CD4-positive, alpha-beta T cell (primary cell): ENCODE measurements at regions not wholly inside any gene's neighbourhood (a gene's known extent, or its start where the extent isn't known, plus 50 kb on each side); places are given as distances from the start of the nearest gene placed in this dataset.

Source experiments
- ATAC-seq: fragments of 200-7000 bp; cut with Tn5 transposase; one replicate; pipeline ENCODE4 v1.10.0; 2022; ENCODE audit warnings: mild to moderate bottlenecking; ENCODE audit not compliant: poor library complexity
- CTCF ChIA-PET: fragments of 350-600 bp; sonication (Branson Sonifier 250); formaldehyde crosslinking; loops from one replicate; lab custom pipeline; 2021; ENCODE audit warnings: antibody characterized with exemption, inconsistent platforms; lab: Charles Lee
- POLR2A ChIA-PET: fragments of 350-600 bp; sonication (Branson Sonifier 250); formaldehyde crosslinking; loops from one replicate; lab custom pipeline; 2021; ENCODE audit warnings: antibody characterized with exemption, inconsistent platforms; lab: Charles Lee
- DNase-seq, 14 experiments: peaks; one replicate each; pipeline ENCODE4 v3.0.0-alpha.2; 2013 to 2020; ENCODE audit warnings: mixed read lengths in 2 of 14
- H3K27ac ChIP-seq, 2 donors: one replicate each; pipeline versions ENCODE4 v1.5.1 to v1.7.0; 2013; ENCODE audit warnings: low read length in 2 of 2, low read depth in 1 of 2, mild to moderate bottlenecking in 1 of 2
- H3K27me3 ChIP-seq, 2 experiments: 1 replicate in 1 of 2; 2 replicates in 1 of 2; pipeline versions ENCODE4 v1.6.1 to v1.7.0; 2013; ENCODE audit warnings: low read length in 2 of 2, control low read depth in 1 of 2, mild to moderate bottlenecking in 1 of 2, moderate library complexity in 1 of 2; ENCODE audit not compliant: insufficient read depth in 2 of 2, control insufficient read depth in 1 of 2
- H3K36me3 ChIP-seq: one replicate; pipeline ENCODE4 v1.6.1; 2013; ENCODE audit warnings: low read length, control low read depth; ENCODE audit not compliant: insufficient read depth
- H3K4me1 ChIP-seq: one replicate; pipeline ENCODE4 v1.6.1; 2013; ENCODE audit warnings: low read length, control low read depth; ENCODE audit not compliant: insufficient read depth
- H3K4me3 ChIP-seq: one replicate; pipeline ENCODE4 v1.5.1; 2013; ENCODE audit warnings: mild to moderate bottlenecking, low read length, moderate library complexity
- H3K9me3 ChIP-seq, 2 experiments: 1 replicate in 1 of 2; 2 replicates in 1 of 2; pipeline versions ENCODE4 v1.6.1 to v1.7.0; 2013; ENCODE audit warnings: low read length in 2 of 2, mild to moderate bottlenecking in 2 of 2, control low read depth in 1 of 2, moderate library complexity in 1 of 2; ENCODE audit not compliant: control insufficient read depth in 1 of 2, insufficient read depth in 1 of 2
- H3K27ac Mint-ChIP-seq: one replicate; pipeline ENCODE4 v1.8.0; 2020; ENCODE audit warnings: mixed read lengths
- H3K27me3 Mint-ChIP-seq: one replicate; pipeline ENCODE4 v1.8.0; 2021; ENCODE audit warnings: mixed read lengths
- H3K36me3 Mint-ChIP-seq: one replicate; pipeline ENCODE4 v1.8.0; 2021; ENCODE audit warnings: low read depth, mixed read lengths
- H3K4me1 Mint-ChIP-seq: one replicate; pipeline ENCODE4 v1.8.0; 2021; ENCODE audit warnings: low read depth, mixed read lengths
- H3K4me3 Mint-ChIP-seq: one replicate; pipeline ENCODE4 v1.8.0; 2020; ENCODE audit warnings: mild to moderate bottlenecking, mixed read lengths
- H3K9me3 Mint-ChIP-seq: one replicate; pipeline ENCODE4 v1.8.0; 2020; ENCODE audit warnings: mixed read lengths
- CTCF ChIP-seq: fragments of 200-600 bp; IDR thresholded peaks from one replicate; pipeline ENCODE4 v1.8.0; 2022; ENCODE audit warnings: antibody characterized with exemption, mild to moderate bottlenecking
- intact Hi-C, 2 experiments: fragments of 100-400 bp; cut with DNase I in 1 of 2; cut with micrococcal nuclease in 1 of 2; formaldehyde crosslinking; loops; one replicate each; pipeline versions ENCODE4 v1.15.1 to v1.9.0; 2023 to 2025; cut with DNase I, micrococcal nuclease

DNA sequence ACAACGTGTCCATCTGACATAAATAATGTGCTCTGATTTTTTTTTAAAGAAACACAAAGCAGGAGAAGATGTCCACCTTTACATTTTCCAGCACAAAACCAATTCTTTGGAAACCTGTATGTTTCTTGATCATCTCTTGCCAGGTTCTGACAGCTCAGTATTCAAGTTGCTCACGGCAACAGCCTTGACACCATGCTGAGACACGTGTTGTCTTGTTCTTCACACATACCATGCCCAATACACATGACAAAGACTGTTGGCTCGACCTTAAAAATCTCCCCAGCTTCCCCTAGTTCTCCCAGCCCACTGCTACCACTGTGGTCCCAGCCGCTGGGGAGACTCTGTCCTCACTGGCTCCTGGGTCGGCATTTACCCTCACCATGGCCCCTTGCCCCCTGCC lies 518.9 kb downstream of the PREX1 start:
- DNase-seq (no peak), ATAC-seq (no peak)
- no peak overlapping the region for H3K27ac ChIP-seq
- H3K27ac Mint-ChIP-seq = no peak overlapping the region
- H3K27me3 Mint-ChIP-seq = peaks cover 19% of the 10 kb centered on the region
- ChIA-PET CTCF (no interaction called here), POLR2A (no interaction called here)
- peaks cover 4 to 5% of the 10 kb centered on the region in 2 experiments for H3K27me3 ChIP-seq
- intact Hi-C loops = no loop called here
- H3K4me3 Mint-ChIP-seq = no peak overlapping the region
- H3K9me3 ChIP-seq = peaks cover 0 to 4% of the 10 kb centered on the region in 2 experiments
- no peaks in the 10 kb centered on the region for H3K36me3 ChIP-seq
- no peaks in the 10 kb centered on the region for H3K36me3 Mint-ChIP-seq
- no peaks in the 10 kb centered on the region for H3K4me1 Mint-ChIP-seq
- no peaks in the 10 kb centered on the region for H3K4me1 ChIP-seq
- no peak for TF ChIP-seq CTCF
- no peaks in the 10 kb centered on the region for H3K9me3 Mint-ChIP-seq
- H3K4me3 ChIP-seq = no peak overlapping the region

DNA sequence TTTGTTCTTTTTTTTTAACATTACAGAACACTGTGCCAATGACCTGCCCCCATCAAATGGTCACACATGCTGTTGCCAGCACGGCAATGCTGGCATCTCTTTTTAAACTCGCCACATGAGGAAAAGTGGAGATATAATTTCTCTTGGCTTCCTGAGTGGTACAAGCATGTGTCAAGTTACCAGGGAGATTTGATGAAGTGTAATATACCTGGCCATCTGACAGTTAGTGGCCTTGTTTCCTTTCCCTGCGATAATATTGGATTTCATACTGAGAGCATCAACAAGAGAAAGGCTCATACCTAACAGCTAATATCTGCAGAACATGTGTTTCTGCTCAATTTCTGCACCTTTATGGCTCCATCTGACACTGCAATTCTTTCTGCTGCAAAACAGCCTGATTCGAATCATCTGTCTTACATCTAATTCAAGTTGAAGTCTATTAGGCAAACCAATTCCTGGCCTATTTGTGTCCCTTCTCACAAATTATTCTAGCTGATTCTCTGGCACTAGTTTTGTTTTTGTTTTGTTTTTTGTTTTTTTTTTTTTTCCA lies 519.5 kb downstream of the PREX1 start:
- Mint-ChIP-seq H3K4me1 (no peaks in the 10 kb centered on the region), H3K36me3 (no peaks in the 10 kb centered on the region), H3K9me3 (no peaks in the 10 kb centered on the region), H3K27ac (no peak overlapping the region), H3K4me3 (no peak overlapping the region), H3K27me3 (peaks cover 19% of the 10 kb centered on the region)
- no peak overlapping the region for H3K4me3 ChIP-seq
- peaks cover 0 to 4% of the 10 kb centered on the region in 2 experiments for H3K9me3 ChIP-seq
- H3K36me3 ChIP-seq = no peaks in the 10 kb centered on the region
- no peak for DNase-seq
- intact Hi-C loops = no loop called here
- CTCF ChIA-PET = no interaction called here
- POLR2A ChIA-PET = no interaction called here
- peaks cover 4 to 8% of the 10 kb centered on the region in 2 experiments for H3K27me3 ChIP-seq
- H3K27ac ChIP-seq = no peak overlapping the region
- no peak for ATAC-seq
- H3K4me1 ChIP-seq = no peaks in the 10 kb centered on the region
- no peak for TF ChIP-seq CTCF

GRCh38 chr20:48307277-48307676 lies 520.5 kb downstream of the PREX1 start:
- intact Hi-C loops = no loop called here
- Mint-ChIP-seq H3K9me3 (no peaks in the 10 kb centered on the region), H3K36me3 (no peaks in the 10 kb centered on the region), H3K4me3 (no peak overlapping the region), H3K4me1 (no peaks in the 10 kb centered on the region), H3K27ac (no peak overlapping the region), H3K27me3 (peaks cover 15% of the 10 kb centered on the region)
- peaks cover 4 to 9% of the 10 kb centered on the region in 2 experiments for H3K27me3 ChIP-seq
- H3K36me3 ChIP-seq = no peaks in the 10 kb centered on the region
- H3K4me3 ChIP-seq = no peak overlapping the region
- peaks cover 0 to 4% of the 10 kb centered on the region in 2 experiments for H3K9me3 ChIP-seq
- H3K4me1 ChIP-seq = no peaks in the 10 kb centered on the region
- DNase-seq (no peak), ATAC-seq (no peak)
- ChIA-PET CTCF (no interaction called here), POLR2A (no interaction called here)
- H3K27ac ChIP-seq = no peak overlapping the region
- no peak for TF ChIP-seq CTCF
